ENCODE measurements at regions not wholly inside any gene's neighbourhood (a gene's known extent, or its start where the extent isn't known, plus 50 kb on each side); places are given as distances from the start of the nearest gene placed in this dataset.

DNA sequence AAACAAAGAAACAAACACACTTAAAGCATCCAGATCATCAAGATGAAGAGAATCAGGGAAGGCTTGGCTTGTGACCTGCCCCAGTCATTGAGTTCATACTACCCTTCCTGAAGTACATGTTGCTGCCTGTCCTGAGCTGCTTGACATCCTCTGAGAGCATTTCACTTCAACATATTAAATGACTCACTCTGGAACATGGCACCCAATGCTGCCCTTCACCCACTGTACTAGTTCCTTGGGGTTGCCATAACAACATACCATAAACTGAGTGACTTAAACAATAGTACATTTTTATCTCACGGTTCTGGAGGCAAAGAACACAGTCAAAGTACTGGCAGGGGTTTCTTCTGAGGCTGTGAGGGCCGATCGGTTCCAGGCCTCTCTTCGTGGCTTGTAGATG lies 371.3 kb downstream of the RNF144A start:
- Histone ChIP-seq H2AFZ (ENCODE audit: low read depth, low read length) (no peak overlapping the region), H3K4me3 (ENCODE audit: low read length) (no peak overlapping the region), H3K27me3 (ENCODE audit: insufficient read depth, low read length) (no peaks in the 10 kb centered on the region), H3K9me3 (ENCODE audit: low read length) (no peaks in the 10 kb centered on the region), H3K36me3 (ENCODE audit: insufficient read depth, low read length) (no peaks in the 10 kb centered on the region), H3K4me1 (ENCODE audit: insufficient read depth, low read length) (peaks cover 11% of the 10 kb centered on the region)

DNA sequence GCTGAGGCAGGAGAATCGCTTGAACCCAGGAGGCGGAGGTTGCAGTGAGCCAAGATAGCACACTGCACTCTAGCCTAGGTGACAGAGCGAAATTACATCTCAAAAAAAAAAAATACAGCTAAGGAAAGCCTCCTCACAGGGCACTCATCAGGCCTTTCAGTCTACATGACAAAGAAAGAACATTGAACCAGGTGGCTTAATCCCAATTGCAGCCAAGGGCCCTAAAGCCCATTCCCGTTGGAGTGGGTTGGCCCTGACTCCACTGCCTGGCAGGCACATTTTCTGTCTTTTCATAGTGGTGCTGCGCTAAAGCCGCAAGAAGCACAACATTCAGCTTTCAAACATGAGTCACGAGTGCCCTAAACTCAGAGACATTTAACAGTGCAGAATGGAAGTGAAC lies 372.5 kb downstream of the RNF144A start:
- peaks cover 6% of the 10 kb centered on the region for H3K4me1 ChIP-seq (ENCODE audit: insufficient read depth, low read length)

DNA sequence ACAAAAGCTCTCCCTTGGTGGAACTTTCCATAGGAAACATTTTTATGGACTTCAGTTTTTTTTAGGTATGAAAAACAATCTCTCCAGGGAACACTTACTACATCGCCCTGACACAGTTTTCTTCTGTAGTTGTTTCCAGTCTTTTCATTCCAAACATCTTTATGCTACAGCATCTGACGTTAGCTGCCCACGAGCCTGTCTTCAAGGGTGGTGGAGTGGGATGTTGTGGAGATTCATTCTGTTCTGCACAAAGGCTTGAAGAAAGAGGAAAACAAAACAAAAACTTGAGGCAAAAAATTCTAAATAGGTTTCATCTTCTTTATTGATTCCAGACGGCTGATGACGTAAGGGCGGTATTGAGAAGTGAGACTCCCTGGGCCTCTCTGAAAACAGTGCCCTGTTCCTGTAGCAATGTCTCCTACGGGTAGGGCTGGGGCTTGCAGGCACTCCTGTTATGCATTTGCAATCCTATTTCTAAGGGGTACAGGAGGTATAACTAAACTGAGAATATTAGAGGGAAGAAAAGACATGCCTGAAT lies 375.0 kb downstream of the RNF144A start:
- H2AFZ ChIP-seq (ENCODE audit: low read depth, low read length) = no peak overlapping the region
- H3K4me1 ChIP-seq (ENCODE audit: insufficient read depth, low read length) = no peaks in the 10 kb centered on the region
- H3K27me3 ChIP-seq (ENCODE audit: insufficient read depth, low read length) = no peaks in the 10 kb centered on the region
- H3K9me3 ChIP-seq (ENCODE audit: low read length) = no peaks in the 10 kb centered on the region
- H3K4me3 ChIP-seq (ENCODE audit: low read length) = no peak overlapping the region
- H3K36me3 ChIP-seq (ENCODE audit: insufficient read depth, low read length) = no peaks in the 10 kb centered on the region

More for the DNA sequence above, 372.5 kb downstream of the RNF144A start:
- Histone ChIP-seq H3K27me3 (ENCODE audit: insufficient read depth, low read length) (no peaks in the 10 kb centered on the region), H2AFZ (ENCODE audit: low read depth, low read length) (no peak overlapping the region), H3K4me3 (ENCODE audit: low read length) (no peak overlapping the region), H3K9me3 (ENCODE audit: low read length) (no peaks in the 10 kb centered on the region), H3K36me3 (ENCODE audit: insufficient read depth, low read length) (no peaks in the 10 kb centered on the region)

DNA sequence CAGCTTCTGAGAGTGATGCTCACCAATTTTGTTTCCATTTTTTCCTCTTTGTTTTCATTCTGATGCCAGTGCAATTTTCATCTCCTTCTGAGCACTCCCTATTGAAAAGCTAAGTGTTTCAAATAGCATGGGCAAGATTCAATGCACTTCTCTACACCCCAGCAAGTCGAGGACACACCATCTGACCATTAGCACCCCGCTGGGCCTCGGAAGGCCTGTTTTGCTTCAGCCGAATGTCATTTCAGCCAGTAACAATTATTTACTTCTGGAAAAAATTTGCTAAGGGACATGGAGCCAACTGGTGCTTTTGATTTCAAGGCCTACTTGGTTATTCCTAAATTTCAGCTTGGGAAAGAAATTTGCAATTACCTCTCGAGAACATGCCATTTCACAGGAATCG lies 392.4 kb downstream of the RNF144A start:
- Histone ChIP-seq H3K4me1 (ENCODE audit: insufficient read depth, low read length) (no peaks in the 10 kb centered on the region), H3K27me3 (ENCODE audit: insufficient read depth, low read length) (no peaks in the 10 kb centered on the region), H3K4me3 (ENCODE audit: low read length) (no peak overlapping the region), H3K36me3 (ENCODE audit: insufficient read depth, low read length) (no peaks in the 10 kb centered on the region), H2AFZ (ENCODE audit: low read depth, low read length) (no peak overlapping the region), H3K9me3 (ENCODE audit: low read length) (no peaks in the 10 kb centered on the region)

DNA sequence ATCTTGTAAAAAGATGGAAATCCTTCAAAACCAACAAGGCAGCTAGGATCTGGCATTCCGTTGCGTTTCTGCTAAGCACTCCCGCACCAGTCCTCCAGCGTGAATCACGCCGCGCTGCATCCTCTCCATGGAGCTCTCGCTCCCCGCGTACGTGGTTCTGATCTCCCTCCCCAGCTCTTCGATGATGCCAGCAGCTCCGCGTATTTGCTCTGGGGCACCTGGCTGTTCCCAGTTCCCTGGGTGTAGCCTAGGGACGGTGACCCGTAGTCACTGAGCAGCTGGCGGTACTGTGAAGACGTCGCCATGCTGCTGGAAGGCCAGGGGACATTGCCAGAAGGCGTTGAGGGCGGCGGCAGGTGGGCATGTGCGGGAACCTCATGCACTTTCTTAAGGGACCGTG lies 407.5 kb downstream of the RNF144A start:
- Histone ChIP-seq H3K36me3 (ENCODE audit: insufficient read depth, low read length) (no peaks in the 10 kb centered on the region), H3K27me3 (ENCODE audit: insufficient read depth, low read length) (no peaks in the 10 kb centered on the region), H3K9me3 (ENCODE audit: low read length) (no peaks in the 10 kb centered on the region), H3K4me3 (ENCODE audit: low read length) (no peak overlapping the region), H2AFZ (ENCODE audit: low read depth, low read length) (no peak overlapping the region), H3K4me1 (ENCODE audit: insufficient read depth, low read length) (peaks cover 7% of the 10 kb centered on the region)

DNA sequence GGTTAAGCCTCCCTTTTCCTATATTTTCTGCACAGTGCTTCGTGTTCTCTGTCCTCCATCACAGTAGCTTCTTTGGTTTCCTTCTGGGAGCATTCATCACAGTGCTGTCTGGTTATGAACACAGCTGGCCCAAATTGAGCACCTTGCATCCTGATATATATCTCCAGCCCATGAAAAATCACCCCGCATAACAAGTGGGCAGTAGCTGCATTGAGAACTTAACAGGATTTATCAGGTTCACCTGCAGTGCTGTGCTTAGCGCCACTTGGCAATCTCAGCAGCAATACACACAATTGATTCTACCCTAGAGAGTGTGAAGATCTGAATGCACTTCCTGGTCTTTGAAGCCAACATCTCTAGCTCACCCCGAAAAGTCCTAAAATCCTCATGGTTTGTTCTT lies 408.0 kb downstream of the RNF144A start:
- peaks cover 7% of the 10 kb centered on the region for H3K4me1 ChIP-seq (ENCODE audit: insufficient read depth, low read length)
- H3K9me3 ChIP-seq (ENCODE audit: low read length) = no peaks in the 10 kb centered on the region
- H3K27me3 ChIP-seq (ENCODE audit: insufficient read depth, low read length) = no peaks in the 10 kb centered on the region
- H2AFZ ChIP-seq (ENCODE audit: low read depth, low read length) = no peak overlapping the region
- H3K4me3 ChIP-seq (ENCODE audit: low read length) = no peak overlapping the region
- no peaks in the 10 kb centered on the region for H3K36me3 ChIP-seq (ENCODE audit: insufficient read depth, low read length)

DNA sequence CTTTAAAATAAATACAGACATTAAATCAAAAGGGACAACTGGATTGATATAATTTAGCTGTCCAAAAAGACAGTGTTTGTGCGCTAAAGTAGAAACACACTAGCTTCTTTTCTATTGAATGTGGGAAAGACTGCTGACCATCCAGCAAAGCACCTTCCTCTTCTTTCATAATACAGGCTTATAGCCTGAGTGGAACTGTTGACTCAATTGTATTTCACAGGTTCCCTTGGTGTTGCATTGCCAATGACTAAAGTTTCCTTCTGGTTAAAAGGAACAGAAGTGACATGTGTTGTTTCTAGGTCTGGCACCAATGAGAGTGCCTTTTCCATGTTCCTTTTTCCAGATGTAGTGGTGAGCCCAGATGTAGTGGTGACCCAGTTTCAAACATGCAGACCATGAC lies 412.3 kb downstream of the RNF144A start:
- Histone ChIP-seq H3K4me1 (ENCODE audit: insufficient read depth, low read length) (no peaks in the 10 kb centered on the region), H3K36me3 (ENCODE audit: insufficient read depth, low read length) (no peaks in the 10 kb centered on the region), H3K9me3 (ENCODE audit: low read length) (peaks cover 2% of the 10 kb centered on the region)

DNA sequence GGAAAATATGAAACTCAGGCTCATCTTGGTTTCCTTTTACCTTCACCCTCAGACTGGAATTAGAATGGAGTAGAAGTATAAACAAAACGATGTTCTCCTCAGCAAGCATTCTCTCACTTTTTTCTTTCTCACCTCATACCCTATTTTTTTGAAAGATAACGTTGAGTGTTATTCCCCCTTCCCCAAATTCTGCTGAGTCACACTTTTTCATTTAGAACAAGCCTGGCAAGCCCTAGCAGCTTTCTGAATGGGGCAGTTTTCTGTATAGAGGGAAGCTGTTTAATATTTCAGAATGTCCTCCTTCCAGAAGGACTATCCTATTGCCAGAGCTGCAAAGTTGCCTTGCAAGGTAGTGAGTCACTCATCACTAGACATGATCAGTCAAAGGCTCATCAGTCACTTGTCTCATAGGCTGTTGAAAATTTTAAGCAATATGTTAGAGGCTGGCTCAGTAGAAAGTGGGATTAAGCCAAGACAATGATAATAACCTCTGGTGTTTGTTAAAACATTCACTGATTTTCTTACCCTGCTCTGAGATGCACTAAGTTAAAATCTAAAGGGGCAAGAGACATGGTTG lies 416.1 kb downstream of the RNF144A start:
- Histone ChIP-seq H3K9me3 (ENCODE audit: low read length) (peaks cover 2% of the 10 kb centered on the region), H3K36me3 (ENCODE audit: insufficient read depth, low read length) (no peaks in the 10 kb centered on the region), H2AFZ (ENCODE audit: low read depth, low read length) (no peak overlapping the region), H3K27me3 (ENCODE audit: insufficient read depth, low read length) (no peaks in the 10 kb centered on the region), H3K4me1 (ENCODE audit: insufficient read depth, low read length) (no peaks in the 10 kb centered on the region), H3K4me3 (ENCODE audit: low read length) (no peak overlapping the region)

More for the DNA sequence above, 412.3 kb downstream of the RNF144A start:
- Histone ChIP-seq H3K4me3 (ENCODE audit: low read length) (no peak overlapping the region), H3K27me3 (ENCODE audit: insufficient read depth, low read length) (no peaks in the 10 kb centered on the region), H2AFZ (ENCODE audit: low read depth, low read length) (no peak overlapping the region)

DNA sequence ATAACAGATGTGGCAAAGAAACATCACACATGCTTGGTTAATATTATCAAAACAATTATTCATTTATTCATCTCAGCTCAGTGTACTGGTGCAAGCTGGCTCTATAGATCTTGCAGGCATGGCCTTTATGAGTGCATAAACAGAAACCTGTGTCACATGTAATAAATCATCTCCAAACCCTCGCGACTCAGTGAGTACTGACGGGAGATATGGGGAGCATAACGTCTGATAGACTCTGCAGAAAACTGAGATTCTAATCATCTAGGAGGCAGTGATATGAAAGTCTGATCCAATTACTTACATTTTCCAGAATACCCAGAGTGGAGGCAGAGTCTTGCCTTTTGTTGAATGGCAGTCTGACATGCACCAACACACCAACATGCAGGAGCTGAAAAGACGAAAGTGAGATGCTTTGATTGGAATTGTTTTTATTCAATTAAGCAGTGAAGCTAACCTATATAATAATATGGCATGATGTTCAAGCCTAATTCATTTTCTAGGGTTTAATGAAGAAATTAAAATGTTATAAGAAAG lies 416.8 kb downstream of the RNF144A start:
- Histone ChIP-seq H3K4me3 (ENCODE audit: low read length) (no peak overlapping the region), H3K36me3 (ENCODE audit: insufficient read depth, low read length) (no peaks in the 10 kb centered on the region), H3K9me3 (ENCODE audit: low read length) (peaks cover 2% of the 10 kb centered on the region), H3K27me3 (ENCODE audit: insufficient read depth, low read length) (no peaks in the 10 kb centered on the region), H3K4me1 (ENCODE audit: insufficient read depth, low read length) (no peaks in the 10 kb centered on the region), H2AFZ (ENCODE audit: low read depth, low read length) (no peak overlapping the region)

DNA sequence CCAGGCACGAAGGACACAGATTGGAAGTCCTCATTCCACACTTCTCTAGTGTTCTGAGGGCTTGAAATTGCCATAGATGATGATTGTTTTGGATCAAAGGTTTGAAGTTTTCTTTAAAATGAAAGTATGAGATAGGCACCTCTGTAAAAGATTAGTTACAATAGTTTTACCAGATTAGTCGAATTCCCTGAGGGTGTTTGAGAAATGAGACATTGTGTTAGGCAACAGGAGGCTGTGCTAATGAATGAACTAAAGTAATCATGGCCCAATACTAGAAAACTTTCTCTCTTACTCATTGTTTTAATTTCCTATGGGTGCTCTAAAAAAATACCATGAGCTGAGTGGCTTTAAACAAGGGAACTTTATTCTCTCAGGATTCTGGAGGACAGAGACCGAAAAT lies 421.7 kb downstream of the RNF144A start:
- no peaks in the 10 kb centered on the region for H3K36me3 ChIP-seq (ENCODE audit: insufficient read depth, low read length)
- no peak overlapping the region for H3K4me3 ChIP-seq (ENCODE audit: low read length)
- H3K4me1 ChIP-seq (ENCODE audit: insufficient read depth, low read length) = no peaks in the 10 kb centered on the region
- H3K9me3 ChIP-seq (ENCODE audit: low read length) = no peaks in the 10 kb centered on the region
- H3K27me3 ChIP-seq (ENCODE audit: insufficient read depth, low read length) = no peaks in the 10 kb centered on the region
- H2AFZ ChIP-seq (ENCODE audit: low read depth, low read length) = no peak overlapping the region

DNA sequence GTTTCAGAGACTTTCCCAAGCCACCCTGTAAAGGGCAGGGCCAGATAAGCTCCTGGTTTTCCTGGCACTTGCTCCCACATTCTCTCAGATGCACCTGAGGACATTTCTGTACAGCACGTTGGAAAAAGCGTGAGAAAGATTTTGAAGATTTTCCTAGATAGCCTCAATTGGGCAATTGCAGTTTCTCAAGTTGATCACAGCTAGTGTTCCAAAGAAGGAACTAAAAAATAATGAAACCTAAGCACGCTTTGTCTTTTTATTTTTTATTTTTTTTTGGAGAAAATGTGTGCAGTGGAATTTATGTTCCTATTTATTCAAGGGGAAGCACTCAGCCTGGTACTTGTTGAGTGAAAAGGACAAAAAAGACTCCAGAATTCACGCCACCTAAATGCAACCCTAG lies 429.1 kb downstream of the RNF144A start:
- Histone ChIP-seq H3K36me3 (ENCODE audit: insufficient read depth, low read length) (no peaks in the 10 kb centered on the region), H3K4me1 (ENCODE audit: insufficient read depth, low read length) (no peaks in the 10 kb centered on the region), H3K27me3 (ENCODE audit: insufficient read depth, low read length) (no peaks in the 10 kb centered on the region), H3K4me3 (ENCODE audit: low read length) (no peak overlapping the region), H2AFZ (ENCODE audit: low read depth, low read length) (no peak overlapping the region), H3K9me3 (ENCODE audit: low read length) (no peaks in the 10 kb centered on the region)

DNA sequence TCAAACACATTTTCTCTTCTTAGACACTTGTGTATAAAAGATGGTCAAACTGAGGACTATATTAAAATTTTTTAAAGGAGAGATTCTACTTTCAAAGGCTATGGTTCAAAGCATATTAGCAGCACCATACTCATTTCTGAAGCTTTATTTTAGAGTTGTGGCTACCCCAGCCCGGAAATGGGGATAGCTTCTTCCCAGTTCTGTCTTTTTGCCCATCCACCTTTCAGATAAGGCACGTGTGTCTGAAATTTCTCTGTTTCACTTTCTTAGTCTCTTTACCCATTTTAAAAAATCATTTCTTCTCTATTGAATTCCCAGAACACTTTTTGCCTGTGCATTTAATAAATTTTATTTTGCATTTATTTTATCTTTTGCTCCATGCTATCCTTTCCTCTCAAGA lies 431.5 kb downstream of the RNF144A start:
- H3K27me3 ChIP-seq (ENCODE audit: insufficient read depth, low read length) = no peaks in the 10 kb centered on the region
- H3K4me3 ChIP-seq (ENCODE audit: low read length) = no peak overlapping the region
- no peak overlapping the region for H2AFZ ChIP-seq (ENCODE audit: low read depth, low read length)
- H3K4me1 ChIP-seq (ENCODE audit: insufficient read depth, low read length) = no peaks in the 10 kb centered on the region
- no peaks in the 10 kb centered on the region for H3K36me3 ChIP-seq (ENCODE audit: insufficient read depth, low read length)
- no peaks in the 10 kb centered on the region for H3K9me3 ChIP-seq (ENCODE audit: low read length)

DNA sequence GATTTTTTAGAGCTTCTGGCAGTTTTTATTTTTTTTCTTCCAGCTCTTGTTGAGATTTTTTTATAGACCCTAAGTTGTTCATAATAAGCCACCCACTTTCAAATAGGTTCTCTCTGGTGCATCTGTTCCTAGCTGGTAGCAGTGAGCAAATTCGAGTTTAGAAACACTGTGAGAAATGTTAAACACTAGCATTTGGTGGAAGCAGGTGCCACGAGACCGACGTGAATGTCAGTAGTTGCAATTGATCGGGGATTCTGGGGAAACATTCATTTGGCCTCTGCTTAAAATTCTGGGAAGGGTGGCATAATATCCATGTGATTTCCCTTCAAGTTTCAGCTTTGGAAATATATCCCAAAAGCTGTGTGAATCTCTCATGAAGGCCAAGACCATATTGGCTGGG lies 435.0 kb downstream of the RNF144A start:
- H3K27me3 ChIP-seq (ENCODE audit: insufficient read depth, low read length) = no peaks in the 10 kb centered on the region
- H3K4me3 ChIP-seq (ENCODE audit: low read length) = no peak overlapping the region
- H2AFZ ChIP-seq (ENCODE audit: low read depth, low read length) = no peak overlapping the region
- H3K4me1 ChIP-seq (ENCODE audit: insufficient read depth, low read length) = no peaks in the 10 kb centered on the region
- no peaks in the 10 kb centered on the region for H3K36me3 ChIP-seq (ENCODE audit: insufficient read depth, low read length)
- no peaks in the 10 kb centered on the region for H3K9me3 ChIP-seq (ENCODE audit: low read length)

DNA sequence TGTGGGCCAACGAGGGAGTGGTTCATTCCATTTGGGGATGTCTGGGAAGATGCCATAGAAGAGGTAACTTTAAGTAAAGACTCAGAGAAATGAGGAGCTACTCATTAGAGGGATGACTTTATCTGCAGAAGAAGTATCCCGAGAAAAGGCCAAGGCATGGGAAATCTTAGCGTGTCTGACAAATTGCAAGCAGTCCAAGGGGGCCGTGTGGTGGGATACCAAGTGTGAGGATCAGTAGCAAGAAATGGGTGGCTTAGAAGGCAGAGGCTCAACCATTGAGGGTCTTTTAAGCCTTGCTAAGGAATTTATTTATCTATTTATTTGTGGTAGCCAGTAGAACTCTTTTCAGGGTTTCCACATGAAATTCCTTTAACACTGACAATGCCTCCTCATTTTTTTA lies 436.4 kb downstream of the RNF144A start:
- H3K4me3 ChIP-seq (ENCODE audit: low read length) = no peak overlapping the region
- no peaks in the 10 kb centered on the region for H3K36me3 ChIP-seq (ENCODE audit: insufficient read depth, low read length)
- no peaks in the 10 kb centered on the region for H3K9me3 ChIP-seq (ENCODE audit: low read length)
- H3K27me3 ChIP-seq (ENCODE audit: insufficient read depth, low read length) = no peaks in the 10 kb centered on the region
- H3K4me1 ChIP-seq (ENCODE audit: insufficient read depth, low read length) = no peaks in the 10 kb centered on the region
- H2AFZ ChIP-seq (ENCODE audit: low read depth, low read length) = no peak overlapping the region

All from neuron (in vitro differentiated cells).